Hepatocyte (in vitro differentiated cells): ENCODE measurements at regions not wholly inside any gene's neighbourhood (a gene's known extent, or its start where the extent isn't known, plus 50 kb on each side); places are given as distances from the start of the nearest gene placed in this dataset.

Experiments
- DNase-seq: peaks from one replicate; pipeline ENCODE4 v3.0.0-alpha.2; 2016; ENCODE audit warnings: low spot score
- H2AFZ ChIP-seq: fragments of 200-600 bp; sonication (generic); 2 replicates; pipeline ENCODE4 v1.6.0; 2016; ENCODE audit warnings: antibody characterized with exemption, mild to moderate bottlenecking
- H3K27ac ChIP-seq: fragments of 200-600 bp; sonication (generic); 2 replicates; pipeline ENCODE4 v1.5.1; 2016; ENCODE audit warnings: mild to moderate bottlenecking
- H3K27me3 ChIP-seq: fragments of 200-600 bp; sonication (generic); 2 replicates; pipeline ENCODE4 v1.6.1; 2016
- H3K36me3 ChIP-seq: fragments of 200-600 bp; sonication (generic); replicated peaks from 2 replicates; pipeline ENCODE4 v1.5.1; 2016; ENCODE audit warnings: low read depth; ENCODE audit not compliant: insufficient read depth
- H3K4me1 ChIP-seq: fragments of 200-600 bp; sonication (generic); 2 replicates; pipeline ENCODE4 v1.5.1; 2016; ENCODE audit warnings: mild to moderate bottlenecking, moderate library complexity; ENCODE audit not compliant: insufficient read depth
- H3K4me2 ChIP-seq: fragments of 200-600 bp; sonication (generic); 2 replicates; pipeline ENCODE4 v1.6.0; 2016
- H3K4me3 ChIP-seq: fragments of 200-600 bp; sonication (generic); 2 replicates; pipeline ENCODE4 v1.5.1; 2016; ENCODE audit warnings: mild to moderate bottlenecking
- H3K79me2 ChIP-seq: fragments of 200-600 bp; sonication (generic); 2 replicates; pipeline ENCODE4 v1.6.0; 2017; ENCODE audit warnings: mild to moderate bottlenecking
- H3K9me2 ChIP-seq: fragments of 200-600 bp; sonication (generic); replicated peaks from 2 replicates; pipeline ENCODE4 v1.6.0; 2017; ENCODE audit warnings: mild to moderate bottlenecking; ENCODE audit not compliant: insufficient read depth
- H3K9me3 ChIP-seq: fragments of 200-600 bp; sonication (generic); 2 replicates; pipeline ENCODE4 v1.5.1; 2016; ENCODE audit warnings: low read depth, mild to moderate bottlenecking
- H4K20me1 ChIP-seq: fragments of 200-600 bp; sonication (generic); 2 replicates; pipeline ENCODE4 v1.6.0; 2016; ENCODE audit warnings: mild to moderate bottlenecking; ENCODE audit not compliant: insufficient read depth, poor library complexity, severe bottlenecking
- CTCF ChIP-seq: fragments of 200-600 bp; sonication (generic); IDR thresholded peaks from 2 replicates; pipeline ENCODE4 v1.5.1; 2016; ENCODE audit warnings: antibody characterized with exemption, mild to moderate bottlenecking; ENCODE audit not compliant: poor library complexity
- EZH2 ChIP-seq: fragments of 200-600 bp; sonication (generic); IDR thresholded peaks from 2 replicates; pipeline ENCODE4 v1.6.1; 2016; ENCODE audit warnings: antibody characterized with exemption, mild to moderate bottlenecking, borderline replicate concordance
- EZH2phosphoT487 ChIP-seq: fragments of 200-600 bp; sonication (generic); IDR thresholded peaks from one replicate; pipeline ENCODE4 v1.6.1; 2018; ENCODE audit warnings: antibody characterized with exemption, mild to moderate bottlenecking, low read depth, moderate library complexity; ENCODE audit not compliant: unreplicated experiment, severe bottlenecking
- WGBS: methylation state at CpG from one replicate; pipeline ENCODE4 v1.1.6; 2016; ENCODE audit warnings: low lambda C conversion rate; ENCODE audit errors: missing lambda C conversion rate; 5-methylcytosine and 5-hydroxymethylcytosine counted together

GRCh38 chr2:103222969-103223368 is 461.1 kb downstream of the TMEM182 start:
- Histone ChIP-seq H3K79me2 (no peaks in the 10 kb centered on the region), H3K9me3 (no peaks in the 10 kb centered on the region), H3K27me3 (no peaks in the 10 kb centered on the region), H3K9me2 (no peaks in the 10 kb centered on the region), H3K4me2 (no peak overlapping the region), H3K4me3 (no peak overlapping the region), H3K27ac (no peak overlapping the region), H2AFZ (no peak overlapping the region), H3K36me3 (no peaks in the 10 kb centered on the region), H3K4me1 (no peaks in the 10 kb centered on the region), H4K20me1 (no peaks in the 10 kb centered on the region)
- TF ChIP-seq EZH2phosphoT487: no peak
- TF ChIP-seq CTCF: no peak
- TF ChIP-seq EZH2: no peak
- DNase-seq: no peak

- Histone ChIP-seq H3K4me2 (no peak overlapping the region), H2AFZ (no peak overlapping the region), H3K27me3 (no peaks in the 10 kb centered on the region), H3K27ac (no peak overlapping the region), H3K79me2 (no peaks in the 10 kb centered on the region), H3K4me1 (no peaks in the 10 kb centered on the region), H3K36me3 (no peaks in the 10 kb centered on the region), H3K9me2 (no peaks in the 10 kb centered on the region), H3K4me3 (no peak overlapping the region), H4K20me1 (no peaks in the 10 kb centered on the region), H3K9me3 (no peaks in the 10 kb centered on the region)
- no peak for DNase-seq
- TF ChIP-seq EZH2: no peak
- no peak for TF ChIP-seq CTCF
- TF ChIP-seq EZH2phosphoT487: no peak
- 50% methylated on average over 1 of the region's 1 CpG for WGBS
Measured at GRCh38 chr2:103230796-103231195, 469.0 kb downstream of the TMEM182 start.

GRCh38 chr2:103232865-103233264 is 471.0 kb downstream of the TMEM182 start:
- no peak overlapping the region for H3K4me2 ChIP-seq

More at GRCh38 chr2:103232865-103233264, 471.0 kb downstream of the TMEM182 start:
- H3K4me1 ChIP-seq: no peaks in the 10 kb centered on the region
- no peak overlapping the region for H3K4me3 ChIP-seq
- H3K27me3 ChIP-seq: no peaks in the 10 kb centered on the region
- no peaks in the 10 kb centered on the region for H4K20me1 ChIP-seq
- no peaks in the 10 kb centered on the region for H3K9me3 ChIP-seq
- TF ChIP-seq EZH2phosphoT487 (no peak), CTCF (no peak), EZH2 (no peak)
- H2AFZ ChIP-seq: no peak overlapping the region
- H3K27ac ChIP-seq: no peak overlapping the region
- 91% methylated on average over 4 of the region's 4 CpGs for WGBS
- H3K36me3 ChIP-seq: no peaks in the 10 kb centered on the region
- no peak for DNase-seq
- no peaks in the 10 kb centered on the region for H3K79me2 ChIP-seq
- H3K9me2 ChIP-seq: no peaks in the 10 kb centered on the region
